ENCODE measurements at regions not wholly inside any gene's neighbourhood (a gene's known extent, or its start where the extent isn't known, plus 50 kb on each side); places are given as distances from the start of the nearest gene placed in this dataset.

DNA sequence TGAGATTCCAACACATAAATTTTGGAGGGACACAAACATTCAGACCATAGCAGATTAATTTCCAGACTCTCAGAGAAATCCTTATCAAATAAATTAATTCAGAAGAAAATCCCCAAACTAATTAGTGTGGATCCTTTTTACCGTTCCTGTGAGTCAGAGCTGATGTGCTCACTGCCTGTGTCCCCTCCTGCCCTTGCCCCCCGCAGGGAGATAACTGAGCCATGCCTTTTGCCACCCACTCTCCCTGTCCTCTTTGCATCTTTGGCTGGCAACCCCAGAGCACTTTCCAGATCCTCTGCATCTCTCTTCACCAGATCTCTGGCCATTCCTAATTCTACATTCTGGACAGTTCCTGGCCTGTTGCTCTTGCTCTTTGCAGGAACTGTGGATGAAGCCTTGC is 135.4 kb upstream of the MAP1B start:
- TF ChIP-seq, protein P1, sequence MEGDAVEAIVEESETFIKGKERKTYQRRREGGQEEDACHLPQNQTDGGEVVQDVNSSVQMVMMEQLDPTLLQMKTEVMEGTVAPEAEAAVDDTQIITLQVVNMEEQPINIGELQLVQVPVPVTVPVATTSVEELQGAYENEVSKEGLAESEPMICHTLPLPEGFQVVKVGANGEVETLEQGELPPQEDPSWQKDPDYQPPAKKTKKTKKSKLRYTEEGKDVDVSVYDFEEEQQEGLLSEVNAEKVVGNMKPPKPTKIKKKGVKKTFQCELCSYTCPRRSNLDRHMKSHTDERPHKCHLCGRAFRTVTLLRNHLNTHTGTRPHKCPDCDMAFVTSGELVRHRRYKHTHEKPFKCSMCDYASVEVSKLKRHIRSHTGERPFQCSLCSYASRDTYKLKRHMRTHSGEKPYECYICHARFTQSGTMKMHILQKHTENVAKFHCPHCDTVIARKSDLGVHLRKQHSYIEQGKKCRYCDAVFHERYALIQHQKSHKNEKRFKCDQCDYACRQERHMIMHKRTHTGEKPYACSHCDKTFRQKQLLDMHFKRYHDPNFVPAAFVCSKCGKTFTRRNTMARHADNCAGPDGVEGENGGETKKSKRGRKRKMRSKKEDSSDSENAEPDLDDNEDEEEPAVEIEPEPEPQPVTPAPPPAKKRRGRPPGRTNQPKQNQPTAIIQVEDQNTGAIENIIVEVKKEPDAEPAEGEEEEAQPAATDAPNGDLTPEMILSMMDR (IDR thresholded peaks at IDR 0.05) = no peak
- TF ChIP-seq POLR2A (IDR thresholded peaks at IDR 0.05) = no peak
